Left lung (tissue), 4 donors: ENCODE measurements at regions not wholly inside any gene's neighbourhood (a gene's known extent, or its start where the extent isn't known, plus 50 kb on each side); places are given as distances from the start of the nearest gene placed in this dataset.

Experiments
- ATAC-seq: fragments of 200-7000 bp; cut with Tn5 transposase; one replicate; pipeline ENCODE4 v1.9.1; 2020; ENCODE audit warnings: moderate library complexity
- DNase-seq, 4 donors: peaks; one replicate each; pipeline ENCODE4 v3.0.0-alpha.2; 2013 to 2020
- H3K27ac ChIP-seq, 2 donors: fragments of 200-600 bp; sonication (generic) in 1 of 2; one replicate each; pipeline versions ENCODE4 v1.5.0 to v1.8.0; 2020 to 2021
- H3K27me3 ChIP-seq, 2 donors: fragments of 200-600 bp; sonication (generic) in 1 of 2; one replicate each; pipeline versions ENCODE4 v1.5.0 to v1.8.0; 2020 to 2021
- H3K36me3 ChIP-seq, 2 donors: fragments of 200-600 bp; sonication (generic) in 1 of 2; one replicate each; pipeline versions ENCODE4 v1.5.0 to v1.8.0; 2020 to 2021
- H3K4me1 ChIP-seq, 2 donors: fragments of 200-600 bp; one replicate each; pipeline ENCODE4 v1.8.0; 2021
- H3K4me3 ChIP-seq, 2 donors: fragments of 200-600 bp; sonication (generic) in 1 of 2; one replicate each; pipeline versions ENCODE4 v1.5.0 to v1.8.0; 2020 to 2021; ENCODE audit warnings: mild to moderate bottlenecking in 1 of 2
- H3K9me3 ChIP-seq, 2 donors: fragments of 200-600 bp; sonication (generic) in 1 of 2; one replicate each; pipeline versions ENCODE4 v1.5.0 to v1.8.0; 2020 to 2021
- CTCF ChIP-seq, 2 donors: fragments of 200-600 bp; sonication (generic) in 1 of 2; IDR thresholded peaks; one replicate each; pipeline versions ENCODE4 v1.5.0 to v1.8.0; 2021; ENCODE audit warnings: antibody characterized with exemption in 2 of 2
- intact Hi-C, 2 donors: fragments of 100-400 bp; cut with DNase I; formaldehyde crosslinking; loops; one replicate each; pipeline versions ENCODE4 v1.11.2 to v1.14.2; 2022
- donor health status: DM: no; HTN: yes; CAD: no.
- donor health status: DM: no; HTN: no; CAD: no.

- intact Hi-C loops, result no loop called here
- no peaks in the 10 kb centered on the region for H3K9me3 ChIP-seq
- DNase-seq (no peak), ATAC-seq (no peak)
- no peak for TF ChIP-seq CTCF (IDR thresholded peaks at IDR 0.05)
- H3K36me3 ChIP-seq, result no peaks in the 10 kb centered on the region
- H3K27me3 ChIP-seq, result no peaks in the 10 kb centered on the region
- no peak overlapping the region for H3K4me3 ChIP-seq
- H3K4me1 ChIP-seq, result no peaks in the 10 kb centered on the region
- no peak overlapping the region for H3K27ac ChIP-seq
Observed at GRCh38 chr10:108445746-108446145, 1281.2 kb upstream of the SORCS1 start.

GRCh38 chr10:108443636-108444035, 1279.1 kb upstream of the SORCS1 start:
- Histone ChIP-seq H3K4me3 (no peak overlapping the region), H3K27ac (no peak overlapping the region), H3K9me3 (no peaks in the 10 kb centered on the region), H3K4me1 (no peaks in the 10 kb centered on the region), H3K27me3 (no peaks in the 10 kb centered on the region), H3K36me3 (no peaks in the 10 kb centered on the region)
- ATAC-seq (no peak), DNase-seq (no peak)
- TF ChIP-seq CTCF (IDR thresholded peaks at IDR 0.05), result no peak
- intact Hi-C loops, result no loop called here

DNA sequence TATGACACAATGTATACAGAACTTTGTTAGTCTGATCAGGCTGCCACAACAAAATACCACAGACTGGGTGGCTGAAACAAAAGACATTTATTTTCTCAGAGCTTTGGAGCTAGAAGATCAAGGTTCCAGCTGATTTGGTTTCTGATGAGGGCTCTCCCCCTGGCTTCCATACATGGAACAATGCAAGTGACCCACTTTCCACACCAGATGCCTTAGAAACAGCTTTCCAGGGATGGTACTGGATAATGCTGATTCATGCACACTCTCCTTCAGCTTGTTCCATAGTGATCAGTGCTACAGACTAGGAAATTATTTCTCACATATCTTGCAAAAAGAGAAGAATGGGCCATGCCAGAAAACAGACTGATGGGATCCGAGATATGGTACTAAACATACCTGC, 1274.9 kb upstream of the SORCS1 start:
- Histone ChIP-seq H3K36me3 (no peaks in the 10 kb centered on the region), H3K27me3 (no peaks in the 10 kb centered on the region), H3K4me3 (no peak overlapping the region), H3K27ac (no peak overlapping the region), H3K9me3 (no peaks in the 10 kb centered on the region), H3K4me1 (no peaks in the 10 kb centered on the region)
- TF ChIP-seq CTCF (IDR thresholded peaks at IDR 0.05), result no peak
- intact Hi-C loops, result no loop called here
- DNase-seq (no peak), ATAC-seq (no peak)

GRCh38 chr10:108436096-108436495, 1271.6 kb upstream of the SORCS1 start:
- no peak for DNase-seq
- TF ChIP-seq CTCF (IDR thresholded peaks at IDR 0.05), result no peak
- intact Hi-C loops, result no loop called here
- Histone ChIP-seq H3K4me3 (no peak overlapping the region), H3K4me1 (no peaks in the 10 kb centered on the region), H3K27me3 (no peaks in the 10 kb centered on the region), H3K9me3 (no peaks in the 10 kb centered on the region), H3K36me3 (no peaks in the 10 kb centered on the region), H3K27ac (no peak overlapping the region)
- ATAC-seq, result no peak

- H3K4me1 ChIP-seq, result no peaks in the 10 kb centered on the region
- no peaks in the 10 kb centered on the region for H3K27me3 ChIP-seq
- TF ChIP-seq CTCF (IDR thresholded peaks at IDR 0.05), result no peak
- no peaks in the 10 kb centered on the region for H3K36me3 ChIP-seq
- no peak overlapping the region for H3K27ac ChIP-seq
- DNase-seq (no peak), ATAC-seq (no peak)
- intact Hi-C loops, result no loop called here
- H3K9me3 ChIP-seq, result no peaks in the 10 kb centered on the region
- H3K4me3 ChIP-seq, result no peak overlapping the region
Observed at GRCh38 chr10:108434559-108435252, 1270.2 kb upstream of the SORCS1 start.
